ENCODE measurements at regions not wholly inside any gene's neighbourhood (a gene's known extent, or its start where the extent isn't known, plus 50 kb on each side); places are given as distances from the start of the nearest gene placed in this dataset.
"Not testable (repeated sequence)": the region's sequence is repeated elsewhere in the genome, so short reads cannot be mapped to it uniquely, and the experiment has no call there.

DNA sequence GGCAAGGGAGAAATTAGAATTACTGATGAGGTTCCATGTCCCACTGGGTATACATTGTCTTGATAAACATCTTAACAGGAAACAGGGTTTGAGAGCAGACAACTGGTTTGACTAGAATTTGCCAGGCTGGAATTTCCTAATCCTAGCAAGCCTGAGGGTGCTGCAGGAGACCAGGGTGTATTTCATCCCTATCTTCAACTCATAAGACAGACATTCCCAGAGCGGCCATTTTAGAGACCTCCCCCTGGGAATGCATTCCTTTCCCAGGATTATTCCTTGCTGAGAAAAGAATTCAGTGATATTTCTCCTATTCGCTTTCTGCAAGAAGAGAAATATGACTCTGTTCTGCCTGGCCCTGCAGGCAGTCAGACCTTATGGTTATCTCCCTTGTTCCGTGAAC lies 859.3 kb upstream of the GBE1 start:
- not testable (repeated sequence) for H3K36me3 ChIP-seq (ENCODE audit: control insufficient read depth in 1 of 2, insufficient read depth in 2 of 2, low read depth in 1 of 2, low read length in 2 of 2); H3K27ac ChIP-seq (ENCODE audit: low read length, poor library complexity, severe bottlenecking); H4K8ac ChIP-seq (ENCODE audit: low read length); H3K4me1 ChIP-seq (ENCODE audit: control insufficient read depth, insufficient read depth, low read depth, low read length); H3K4me2 ChIP-seq (ENCODE audit: low read length, poor library complexity, severe bottlenecking); H2BK15ac ChIP-seq (ENCODE audit: low read depth, poor library complexity, severe bottlenecking); H3K79me1 ChIP-seq (replicated peaks; ENCODE audit: low read length, poor library complexity, severe bottlenecking); H3K14ac ChIP-seq (ENCODE audit: low read length in 2 of 2); H2AK5ac ChIP-seq (ENCODE audit: low read length, severe bottlenecking); H4K91ac ChIP-seq (ENCODE audit: low read length); H2BK120ac ChIP-seq (ENCODE audit: low read depth, low read length); H3K23ac ChIP-seq (ENCODE audit: low read length in 2 of 2); H3K18ac ChIP-seq (ENCODE audit: low read depth in 1 of 2, low read length in 2 of 2); H2BK12ac ChIP-seq (ENCODE audit: low read length in 2 of 2); H3K4me3 ChIP-seq (ENCODE audit: insufficient read depth in 1 of 2, low read depth in 1 of 2, low read length in 2 of 2); DNase-seq; H3K9ac ChIP-seq (ENCODE audit: low read length); H3K4ac ChIP-seq (ENCODE audit: low read depth in 1 of 2, low read length in 2 of 2); H3K27me3 ChIP-seq (ENCODE audit: control insufficient read depth in 1 of 2, insufficient read depth in 1 of 2, low read length in 2 of 2); H2BK5ac ChIP-seq (ENCODE audit: low read depth, low read length, poor library complexity, severe bottlenecking); H2AFZ ChIP-seq (ENCODE audit: low read depth, low read length)
- peaks cover 22% of the 10 kb centered on the region for H3K9me3 ChIP-seq (ENCODE audit: control insufficient read depth, low read length)
- WGBS = 66% methylated on average over 2 of the region's 3 CpGs

DNA sequence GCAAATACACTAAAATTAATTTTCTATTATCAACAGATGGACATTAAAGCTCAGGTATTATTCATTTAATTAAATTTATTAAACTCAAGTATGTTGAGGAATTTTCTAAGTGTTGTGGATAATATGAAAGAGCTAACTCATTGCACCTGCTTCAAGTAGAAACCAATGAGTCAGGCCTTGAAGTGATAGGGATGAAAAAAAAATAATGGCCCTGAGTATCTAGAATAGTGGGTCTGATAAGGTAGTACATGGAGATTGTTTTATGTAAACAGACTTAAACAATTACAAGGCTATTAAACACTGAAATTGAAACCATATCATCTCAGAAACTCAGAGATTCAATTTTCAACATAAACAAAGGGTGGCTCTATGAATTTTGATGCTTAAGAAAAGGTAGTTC lies 857.1 kb upstream of the GBE1 start:
- no peaks in the 10 kb centered on the region for H3K36me3 ChIP-seq (ENCODE audit: control insufficient read depth in 1 of 2, insufficient read depth in 2 of 2, low read depth in 1 of 2, low read length in 2 of 2)
- H3K4me1 ChIP-seq (ENCODE audit: control insufficient read depth, insufficient read depth, low read depth, low read length) = no peaks in the 10 kb centered on the region
- no peak overlapping the region for H2BK15ac ChIP-seq (ENCODE audit: low read depth, poor library complexity, severe bottlenecking)
- H4K91ac ChIP-seq (ENCODE audit: low read length) = no peak overlapping the region
- no peak overlapping the region for H3K9ac ChIP-seq (ENCODE audit: low read length)
- no peak overlapping the region for H2BK5ac ChIP-seq (ENCODE audit: low read depth, low read length, poor library complexity, severe bottlenecking)
- H2AFZ ChIP-seq (ENCODE audit: low read depth, low read length) = no peak overlapping the region
- no peak overlapping the region for H3K23ac ChIP-seq (ENCODE audit: low read length in 2 of 2)
- H3K4me2 ChIP-seq (ENCODE audit: low read length, poor library complexity, severe bottlenecking) = no peak overlapping the region
- no peaks in the 10 kb centered on the region for H3K79me1 ChIP-seq (replicated peaks; ENCODE audit: low read length, poor library complexity, severe bottlenecking)
- H3K18ac ChIP-seq (ENCODE audit: low read depth in 1 of 2, low read length in 2 of 2) = no peak overlapping the region
- DNase-seq = no peak
- no peaks in the 10 kb centered on the region for H3K27me3 ChIP-seq (ENCODE audit: control insufficient read depth in 1 of 2, insufficient read depth in 1 of 2, low read length in 2 of 2)
- no peak overlapping the region for H3K27ac ChIP-seq (ENCODE audit: low read length, poor library complexity, severe bottlenecking)
- no peak overlapping the region for H3K4ac ChIP-seq (ENCODE audit: low read depth in 1 of 2, low read length in 2 of 2)
- no peak overlapping the region for H3K14ac ChIP-seq (ENCODE audit: low read length in 2 of 2)
- no peak overlapping the region for H2BK120ac ChIP-seq (ENCODE audit: low read depth, low read length)
- no peak overlapping the region for H2AK5ac ChIP-seq (ENCODE audit: low read length, severe bottlenecking)
- H3K4me3 ChIP-seq (ENCODE audit: insufficient read depth in 1 of 2, low read depth in 1 of 2, low read length in 2 of 2) = no peak overlapping the region
- peaks cover 10% of the 10 kb centered on the region for H3K9me3 ChIP-seq (ENCODE audit: control insufficient read depth, low read length)
- no peak overlapping the region for H4K8ac ChIP-seq (ENCODE audit: low read length)
- no peak overlapping the region for H2BK12ac ChIP-seq (ENCODE audit: low read length in 2 of 2)

DNA sequence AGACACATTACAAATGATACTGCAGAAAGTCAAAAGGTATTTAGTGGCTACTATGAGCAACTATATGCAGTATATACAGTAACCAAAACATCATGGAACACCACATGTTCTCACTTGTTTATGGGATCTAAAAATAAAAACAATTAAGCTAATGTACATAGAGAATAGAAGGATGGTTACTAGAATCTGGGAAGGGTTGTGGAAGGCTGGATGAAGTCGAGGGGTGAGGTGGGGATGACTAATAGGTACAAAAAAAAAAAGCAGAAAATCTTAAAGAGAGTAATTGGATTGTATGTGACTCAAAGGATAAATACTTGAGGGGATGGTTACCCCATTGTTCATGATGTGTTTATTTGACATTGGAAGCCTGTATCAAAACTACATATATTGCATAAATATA lies 848.8 kb upstream of the GBE1 start:
- H3K23ac ChIP-seq (ENCODE audit: low read length in 2 of 2) = no peak overlapping the region
- no peak overlapping the region for H3K9ac ChIP-seq (ENCODE audit: low read length)
- H3K27ac ChIP-seq (ENCODE audit: low read length, poor library complexity, severe bottlenecking) = no peak overlapping the region
- no peak overlapping the region for H2BK120ac ChIP-seq (ENCODE audit: low read depth, low read length)
- H3K36me3 ChIP-seq (ENCODE audit: control insufficient read depth in 1 of 2, insufficient read depth in 2 of 2, low read depth in 1 of 2, low read length in 2 of 2) = no peaks in the 10 kb centered on the region
- H4K91ac ChIP-seq (ENCODE audit: low read length) = no peak overlapping the region
- no peak overlapping the region for H2BK15ac ChIP-seq (ENCODE audit: low read depth, poor library complexity, severe bottlenecking)
- no peak for DNase-seq
- no peak overlapping the region for H2BK12ac ChIP-seq (ENCODE audit: low read length in 2 of 2)
- no peak overlapping the region for H3K4me2 ChIP-seq (ENCODE audit: low read length, poor library complexity, severe bottlenecking)
- WGBS = 27% methylated on average over 1 of the region's 1 CpG
- no peak overlapping the region for H3K4ac ChIP-seq (ENCODE audit: low read depth in 1 of 2, low read length in 2 of 2)
- no peak overlapping the region for H3K14ac ChIP-seq (ENCODE audit: low read length in 2 of 2)
- H3K27me3 ChIP-seq (ENCODE audit: control insufficient read depth in 1 of 2, insufficient read depth in 1 of 2, low read length in 2 of 2) = no peaks in the 10 kb centered on the region
- H3K9me3 ChIP-seq (ENCODE audit: control insufficient read depth, low read length) = peaks cover 2% of the 10 kb centered on the region
- H4K8ac ChIP-seq (ENCODE audit: low read length) = no peak overlapping the region
- no peak overlapping the region for H3K18ac ChIP-seq (ENCODE audit: low read depth in 1 of 2, low read length in 2 of 2)
- no peak overlapping the region for H2BK5ac ChIP-seq (ENCODE audit: low read depth, low read length, poor library complexity, severe bottlenecking)
- no peaks in the 10 kb centered on the region for H3K4me1 ChIP-seq (ENCODE audit: control insufficient read depth, insufficient read depth, low read depth, low read length)
- no peak overlapping the region for H3K4me3 ChIP-seq (ENCODE audit: insufficient read depth in 1 of 2, low read depth in 1 of 2, low read length in 2 of 2)
- H2AK5ac ChIP-seq (ENCODE audit: low read length, severe bottlenecking) = no peak overlapping the region
- no peaks in the 10 kb centered on the region for H3K79me1 ChIP-seq (replicated peaks; ENCODE audit: low read length, poor library complexity, severe bottlenecking)
- no peak overlapping the region for H2AFZ ChIP-seq (ENCODE audit: low read depth, low read length)

DNA sequence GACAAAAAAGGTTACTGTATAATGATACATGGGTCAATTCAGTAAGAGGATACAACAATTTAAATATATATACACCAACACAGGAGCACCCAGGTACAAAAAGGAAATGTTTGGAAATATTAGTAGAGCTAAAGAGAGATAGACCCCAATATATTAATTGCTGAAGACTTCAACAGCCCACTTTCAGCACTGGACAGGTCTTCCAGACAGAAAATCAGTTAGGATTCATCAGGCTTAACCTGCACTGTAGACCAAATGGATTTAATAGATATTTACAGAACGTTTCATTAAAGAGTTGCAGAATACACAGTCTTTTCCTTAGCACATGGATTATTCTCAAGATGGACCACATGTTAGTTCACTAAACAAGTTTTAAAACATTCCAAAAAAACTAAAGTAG lies 845.9 kb upstream of the GBE1 start:
- no peak overlapping the region for H2BK120ac ChIP-seq (ENCODE audit: low read depth, low read length)
- no peak for DNase-seq
- no peak overlapping the region for H2BK5ac ChIP-seq (ENCODE audit: low read depth, low read length, poor library complexity, severe bottlenecking)
- WGBS = no CpG with 5 or more reads among the region's 1 CpG
- no peaks in the 10 kb centered on the region for H3K4me1 ChIP-seq (ENCODE audit: control insufficient read depth, insufficient read depth, low read depth, low read length)
- H2BK12ac ChIP-seq (ENCODE audit: low read length in 2 of 2) = no peak overlapping the region
- no peak overlapping the region for H2BK15ac ChIP-seq (ENCODE audit: low read depth, poor library complexity, severe bottlenecking)
- no peaks in the 10 kb centered on the region for H3K27me3 ChIP-seq (ENCODE audit: control insufficient read depth in 1 of 2, insufficient read depth in 1 of 2, low read length in 2 of 2)
- no peaks in the 10 kb centered on the region for H3K79me1 ChIP-seq (replicated peaks; ENCODE audit: low read length, poor library complexity, severe bottlenecking)
- no peak overlapping the region for H3K23ac ChIP-seq (ENCODE audit: low read length in 2 of 2)
- no peak overlapping the region for H3K14ac ChIP-seq (ENCODE audit: low read length in 2 of 2)
- H3K9ac ChIP-seq (ENCODE audit: low read length) = no peak overlapping the region
- no peak overlapping the region for H3K18ac ChIP-seq (ENCODE audit: low read depth in 1 of 2, low read length in 2 of 2)
- H3K4ac ChIP-seq (ENCODE audit: low read depth in 1 of 2, low read length in 2 of 2) = no peak overlapping the region
- no peak overlapping the region for H4K91ac ChIP-seq (ENCODE audit: low read length)
- H3K27ac ChIP-seq (ENCODE audit: low read length, poor library complexity, severe bottlenecking) = no peak overlapping the region
- H2AK5ac ChIP-seq (ENCODE audit: low read length, severe bottlenecking) = no peak overlapping the region
- no peak overlapping the region for H3K4me2 ChIP-seq (ENCODE audit: low read length, poor library complexity, severe bottlenecking)
- no peak overlapping the region for H2AFZ ChIP-seq (ENCODE audit: low read depth, low read length)
- no peak overlapping the region for H4K8ac ChIP-seq (ENCODE audit: low read length)
- H3K4me3 ChIP-seq (ENCODE audit: insufficient read depth in 1 of 2, low read depth in 1 of 2, low read length in 2 of 2) = no peak overlapping the region
- no peaks in the 10 kb centered on the region for H3K36me3 ChIP-seq (ENCODE audit: control insufficient read depth in 1 of 2, insufficient read depth in 2 of 2, low read depth in 1 of 2, low read length in 2 of 2)
- no peaks in the 10 kb centered on the region for H3K9me3 ChIP-seq (ENCODE audit: control insufficient read depth, low read length)

Measured in mesenchymal stem cell (in vitro differentiated cells and primary cell).